ENCODE measurements at regions not wholly inside any gene's neighbourhood (a gene's known extent, or its start where the extent isn't known, plus 50 kb on each side); places are given as distances from the start of the nearest gene placed in this dataset.

GRCh38 chr11:33539751-33540150, 160.9 kb downstream of the C11orf91 start:
- TF ChIP-seq CTCF (IDR thresholded peaks at IDR 0.05; ENCODE audit: poor library complexity) (no peak), EZH2 (IDR thresholded peaks at IDR 0.05; ENCODE audit: borderline replicate concordance) (no peak), EZH2phosphoT487 (IDR thresholded peaks at IDR 0.05; ENCODE audit: low read depth, severe bottlenecking, unreplicated experiment) (no peak)

Measured in hepatocyte (in vitro differentiated cells).